ENCODE measurements at regions not wholly inside any gene's neighbourhood (a gene's known extent, or its start where the extent isn't known, plus 50 kb on each side); places are given as distances from the start of the nearest gene placed in this dataset.

DNA sequence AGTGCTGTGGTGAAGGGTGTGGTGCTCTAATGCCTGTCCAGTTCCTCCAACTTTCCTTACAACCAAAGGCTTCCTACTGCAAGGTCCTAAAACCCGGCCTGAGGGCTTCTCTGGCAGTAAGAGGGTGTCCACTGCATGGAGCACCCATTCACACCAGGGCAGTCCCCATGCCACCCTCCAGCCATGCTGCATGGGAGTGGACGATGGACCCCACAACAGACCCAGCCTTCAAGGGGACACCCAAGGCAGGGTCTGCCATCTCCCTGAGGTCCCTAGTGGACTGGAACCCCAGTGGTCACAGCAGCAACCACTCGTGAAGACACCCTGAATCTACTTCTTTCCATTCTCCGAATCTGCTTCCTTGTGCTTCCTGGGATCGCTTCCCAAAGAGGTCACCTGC lies 117.6 kb upstream of the SOX1 start:
- TF ChIP-seq, protein P1, sequence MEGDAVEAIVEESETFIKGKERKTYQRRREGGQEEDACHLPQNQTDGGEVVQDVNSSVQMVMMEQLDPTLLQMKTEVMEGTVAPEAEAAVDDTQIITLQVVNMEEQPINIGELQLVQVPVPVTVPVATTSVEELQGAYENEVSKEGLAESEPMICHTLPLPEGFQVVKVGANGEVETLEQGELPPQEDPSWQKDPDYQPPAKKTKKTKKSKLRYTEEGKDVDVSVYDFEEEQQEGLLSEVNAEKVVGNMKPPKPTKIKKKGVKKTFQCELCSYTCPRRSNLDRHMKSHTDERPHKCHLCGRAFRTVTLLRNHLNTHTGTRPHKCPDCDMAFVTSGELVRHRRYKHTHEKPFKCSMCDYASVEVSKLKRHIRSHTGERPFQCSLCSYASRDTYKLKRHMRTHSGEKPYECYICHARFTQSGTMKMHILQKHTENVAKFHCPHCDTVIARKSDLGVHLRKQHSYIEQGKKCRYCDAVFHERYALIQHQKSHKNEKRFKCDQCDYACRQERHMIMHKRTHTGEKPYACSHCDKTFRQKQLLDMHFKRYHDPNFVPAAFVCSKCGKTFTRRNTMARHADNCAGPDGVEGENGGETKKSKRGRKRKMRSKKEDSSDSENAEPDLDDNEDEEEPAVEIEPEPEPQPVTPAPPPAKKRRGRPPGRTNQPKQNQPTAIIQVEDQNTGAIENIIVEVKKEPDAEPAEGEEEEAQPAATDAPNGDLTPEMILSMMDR (IDR thresholded peaks at IDR 0.05): no peak
- no peak for TF ChIP-seq EZH2 (IDR thresholded peaks at IDR 0.05; ENCODE audit: borderline replicate concordance, insufficient read depth, low read depth, low read length, poor library complexity, severe bottlenecking)

Data from B cell (primary cell).